HUES64 (cell line): ENCODE measurements at regions not wholly inside any gene's neighbourhood (a gene's known extent, or its start where the extent isn't known, plus 50 kb on each side); places are given as distances from the start of the nearest gene placed in this dataset.

ENCODE experiments used
- H3K27ac ChIP-seq: 2 replicates; pipeline ENCODE4 v1.7.0; 2013; ENCODE audit warnings: low read depth, low read length, inconsistent platforms
- H3K27me3 ChIP-seq: 2 replicates; pipeline ENCODE4 v1.6.1; 2013; ENCODE audit warnings: mild to moderate bottlenecking, low read length; ENCODE audit not compliant: insufficient read depth
- H3K36me3 ChIP-seq: 2 replicates; pipeline ENCODE4 v1.6.1; 2013; ENCODE audit warnings: mild to moderate bottlenecking, low read length; ENCODE audit not compliant: insufficient read depth
- H3K4me1 ChIP-seq: 2 replicates; pipeline ENCODE4 v1.6.1; 2013; ENCODE audit warnings: mild to moderate bottlenecking, low read length, moderate library complexity; ENCODE audit not compliant: insufficient read depth
- H3K4me3 ChIP-seq: 2 replicates; pipeline ENCODE4 v1.5.1; 2013; ENCODE audit warnings: mild to moderate bottlenecking, low read length, moderate library complexity
- H3K9ac ChIP-seq: 2 replicates; pipeline ENCODE4 v1.6.1; 2013; ENCODE audit warnings: mild to moderate bottlenecking, low read depth, low read length
- H3K9me3 ChIP-seq: 2 replicates; pipeline ENCODE4 v1.6.1; 2013; ENCODE audit warnings: low read depth, low read length; ENCODE audit not compliant: insufficient read depth
- WGBS: fragments of 150-250, 120-280 bp; methylation state at CpG from one replicate; pipeline ENCODE4 v1.1.7; 2013; ENCODE audit warnings: missing lambda C conversion rate; 5-methylcytosine and 5-hydroxymethylcytosine counted together

DNA sequence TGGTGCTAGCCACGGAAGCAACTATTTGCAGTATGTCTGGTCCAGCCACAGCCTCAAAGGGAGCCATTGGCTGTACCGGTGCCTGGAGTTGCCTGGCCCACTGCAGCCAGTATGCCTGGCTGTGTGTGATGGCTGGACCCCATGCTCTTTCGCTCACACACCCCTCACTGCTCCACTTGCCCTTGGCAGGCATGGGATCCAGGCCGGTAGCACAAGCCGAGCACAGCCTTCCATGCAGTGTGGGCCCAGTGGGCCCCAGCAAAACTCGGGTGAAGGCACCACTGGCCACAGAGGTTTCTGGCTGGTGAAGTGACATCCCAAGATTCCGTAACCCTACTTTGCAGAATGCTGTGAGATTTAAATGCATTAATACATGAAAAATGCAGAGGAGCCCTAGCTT is 665.8 kb downstream of the PLPP3 start:
- Histone ChIP-seq H3K36me3 (no peaks in the 10 kb centered on the region), H3K27ac (no peak overlapping the region)
- 92% methylated on average over 7 of the region's 7 CpGs for WGBS

DNA sequence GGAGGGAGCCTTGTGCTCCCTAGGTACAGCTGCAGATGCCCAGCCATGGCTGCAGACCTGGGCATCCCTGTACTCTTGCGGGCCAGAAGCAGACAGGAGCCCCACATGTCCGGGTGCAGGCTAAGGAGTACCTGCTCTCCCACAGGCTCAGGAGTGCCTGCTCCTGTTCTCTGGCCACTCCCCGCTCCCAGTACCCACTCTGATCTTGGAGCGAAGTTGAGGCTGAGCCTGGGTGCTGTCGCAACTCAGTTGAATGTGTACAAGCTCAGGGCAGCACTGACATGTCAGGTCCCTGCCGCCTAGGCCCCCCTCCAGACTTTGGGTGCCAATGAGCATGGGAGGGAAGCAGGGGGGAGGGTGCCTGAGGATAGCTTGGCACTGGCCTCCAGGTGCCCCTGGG is 666.9 kb downstream of the PLPP3 start:
- Histone ChIP-seq H3K9me3 (peaks cover 11% of the 10 kb centered on the region), H3K36me3 (no peaks in the 10 kb centered on the region), H3K4me3 (no peak overlapping the region), H3K4me1 (no peaks in the 10 kb centered on the region), H3K27ac (no peak overlapping the region), H3K9ac (no peak overlapping the region), H3K27me3 (no peaks in the 10 kb centered on the region)
- 95% methylated on average over 6 of the region's 6 CpGs for WGBS

More for the DNA sequence above, 665.8 kb downstream of the PLPP3 start:
- no peaks in the 10 kb centered on the region for H3K27me3 ChIP-seq
- peaks cover 11% of the 10 kb centered on the region for H3K9me3 ChIP-seq
- H3K4me3 ChIP-seq, result no peak overlapping the region
- H3K9ac ChIP-seq, result no peak overlapping the region
- no peaks in the 10 kb centered on the region for H3K4me1 ChIP-seq

DNA sequence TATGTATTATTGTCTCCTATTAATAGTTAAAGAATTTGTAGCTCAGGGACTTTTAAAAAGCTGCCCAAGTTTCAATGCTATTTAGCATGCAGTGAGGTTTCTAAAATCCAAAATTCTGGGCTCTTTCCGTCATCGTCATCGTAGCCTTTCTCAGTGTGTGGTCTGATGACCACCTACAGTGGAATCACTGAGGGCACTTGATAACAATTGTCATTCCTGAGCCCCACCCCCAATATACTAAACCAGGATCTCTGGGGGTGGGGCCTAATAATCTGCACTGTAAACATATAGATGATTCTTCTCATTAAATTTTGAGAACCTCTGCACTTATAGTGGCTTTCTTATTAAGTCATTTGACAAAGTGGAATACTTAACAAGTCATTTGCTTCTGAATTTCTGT is 674.8 kb downstream of the PLPP3 start:
- H3K27me3 ChIP-seq, result no peaks in the 10 kb centered on the region
- peaks cover 5% of the 10 kb centered on the region; the same call in 1 of the 2 replicates for H3K4me1 ChIP-seq
- no peak overlapping the region for H3K9ac ChIP-seq
- H3K36me3 ChIP-seq, result no peaks in the 10 kb centered on the region
- H3K27ac ChIP-seq, result no peak overlapping the region
- 76% methylated on average over 3 of the region's 3 CpGs for WGBS
- no peak overlapping the region for H3K4me3 ChIP-seq
- H3K9me3 ChIP-seq, result no peaks in the 10 kb centered on the region

DNA sequence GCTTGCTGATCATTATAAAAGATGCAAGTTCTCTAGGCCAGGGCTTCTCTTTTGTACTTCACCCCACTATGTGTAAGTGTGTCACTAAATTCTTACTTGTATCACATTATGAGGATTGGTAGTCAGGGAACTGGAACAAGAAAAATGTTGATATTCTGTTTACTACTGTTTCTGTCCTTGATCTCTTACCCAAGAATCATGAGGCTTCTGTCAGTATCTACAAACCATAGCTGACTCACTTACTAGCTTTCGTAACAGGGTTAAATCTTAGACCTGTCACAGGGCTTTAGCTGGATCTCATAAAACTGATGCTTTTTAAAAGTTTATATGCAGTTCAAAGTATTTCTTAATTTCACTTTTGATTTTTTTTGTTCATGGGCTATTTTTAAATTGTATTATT is 681.2 kb downstream of the PLPP3 start:
- Histone ChIP-seq H3K27ac (no peak overlapping the region), H3K9me3 (0 out of 2 replicates have a peak, but pooled peaks cover 4% of the 10 kb centered on the region), H3K27me3 (no peaks in the 10 kb centered on the region), H3K4me1 (no peaks in the 10 kb centered on the region), H3K36me3 (no peaks in the 10 kb centered on the region), H3K4me3 (no peak overlapping the region), H3K9ac (no peak overlapping the region)
- WGBS, result 96% methylated on average over 1 of the region's 1 CpG

DNA sequence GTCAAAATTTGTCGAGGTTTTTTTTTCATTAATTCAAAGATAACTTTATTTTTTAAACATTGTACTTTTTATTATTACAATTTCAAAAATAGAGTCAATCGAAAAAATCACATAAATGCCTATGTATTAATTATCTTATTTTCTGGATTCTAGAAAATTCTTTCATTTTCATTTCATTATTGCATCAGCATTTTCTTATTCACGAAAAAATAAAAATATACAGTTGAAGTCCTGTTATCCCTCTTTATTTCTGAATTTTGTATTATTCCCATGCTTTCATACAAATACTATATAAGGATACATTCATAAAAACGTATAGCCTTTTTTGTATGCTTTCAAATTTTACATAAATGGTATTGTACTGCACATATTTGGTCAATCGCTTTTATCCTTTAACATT is 681.0 kb upstream of the USP24 start:
- Histone ChIP-seq H3K4me1 (no peaks in the 10 kb centered on the region), H3K36me3 (no peaks in the 10 kb centered on the region), H3K9ac (no peak overlapping the region), H3K4me3 (no peak overlapping the region), H3K27ac (no peak overlapping the region), H3K27me3 (no peaks in the 10 kb centered on the region), H3K9me3 (0 out of 2 replicates have a peak, but pooled peaks cover 4% of the 10 kb centered on the region)
- no CpG with 5 or more reads among the region's 5 CpGs for WGBS

DNA sequence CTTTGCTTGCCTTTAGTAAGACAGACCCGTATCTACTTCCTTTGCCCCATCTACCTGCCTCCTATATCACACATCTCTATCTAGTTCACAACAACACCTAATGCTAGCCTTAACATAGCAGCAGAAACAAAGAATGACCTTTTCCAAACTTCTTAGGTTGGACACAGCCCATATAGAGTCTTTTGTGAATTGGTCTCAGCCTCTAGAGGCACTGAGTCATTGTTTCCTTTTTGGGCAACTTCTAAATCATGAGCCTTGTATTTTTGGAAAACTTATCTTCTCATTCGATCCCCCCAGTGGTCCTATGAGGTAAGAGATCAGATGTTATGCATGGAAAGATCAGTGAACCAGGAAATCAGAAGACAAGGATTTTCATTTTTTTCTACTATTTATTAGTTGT is 679.4 kb upstream of the USP24 start:
- Histone ChIP-seq H3K4me3 (no peak overlapping the region), H3K9ac (no peak overlapping the region), H3K9me3 (0 out of 2 replicates have a peak, but pooled peaks cover 4% of the 10 kb centered on the region), H3K27ac (no peak overlapping the region), H3K36me3 (no peaks in the 10 kb centered on the region), H3K4me1 (no peaks in the 10 kb centered on the region), H3K27me3 (no peaks in the 10 kb centered on the region)
- 96% methylated on average over 2 of the region's 2 CpGs for WGBS

DNA sequence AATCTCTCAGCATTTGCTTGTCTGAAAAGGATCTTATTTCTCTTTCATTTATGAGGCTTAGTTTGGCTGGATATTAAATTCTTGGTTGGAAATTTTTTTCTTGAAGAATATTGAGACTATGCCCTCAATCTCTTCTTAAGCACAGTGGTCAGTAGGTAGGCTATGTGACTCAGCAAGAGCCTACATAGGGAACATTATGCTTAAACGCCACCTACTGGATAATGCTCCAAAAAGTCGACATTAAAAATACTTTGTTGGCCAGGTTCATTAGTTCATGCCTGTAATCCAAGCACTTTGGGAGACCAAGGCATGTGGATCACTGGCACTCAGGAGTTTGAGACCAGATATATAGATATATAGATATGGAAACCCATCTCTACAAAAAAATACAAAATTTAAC is 678.0 kb upstream of the USP24 start:
- 27% methylated on average over 2 of the region's 2 CpGs for WGBS
- Histone ChIP-seq H3K27ac (no peak overlapping the region), H3K36me3 (no peaks in the 10 kb centered on the region)

DNA sequence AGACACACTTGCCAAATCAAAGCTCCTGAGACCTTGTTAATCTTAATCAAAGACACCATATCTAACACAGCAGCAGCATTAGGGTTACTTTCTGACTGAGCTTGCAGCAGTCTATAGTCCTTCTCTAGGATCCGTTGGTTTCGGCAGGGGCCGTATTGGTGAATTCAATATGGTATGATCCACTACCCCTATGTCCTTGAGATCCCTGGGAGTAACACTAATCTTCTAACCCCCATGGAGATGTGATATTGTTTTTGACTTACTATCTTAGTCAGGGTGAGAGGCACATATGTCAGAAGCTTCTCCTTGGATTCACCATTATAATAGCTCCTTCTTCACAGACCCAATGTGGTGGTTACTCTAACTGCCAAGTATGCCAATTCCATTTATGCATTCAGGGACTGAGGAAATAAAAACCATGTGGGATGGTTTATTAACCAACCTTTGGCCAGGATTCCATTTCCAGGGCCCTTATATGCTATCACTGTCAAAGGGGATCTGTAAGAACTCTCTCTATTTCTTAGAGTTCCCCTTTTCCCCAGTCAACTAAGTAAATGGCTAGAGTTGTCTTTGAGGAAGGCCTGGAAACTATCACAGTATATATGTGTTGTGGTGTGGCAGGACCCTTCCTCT is 673.6 kb upstream of the USP24 start:
- H3K4me1 ChIP-seq, result no peaks in the 10 kb centered on the region
- no peaks in the 10 kb centered on the region for H3K9me3 ChIP-seq
- no peak overlapping the region for H3K27ac ChIP-seq
- no peaks in the 10 kb centered on the region for H3K27me3 ChIP-seq
- H3K36me3 ChIP-seq, result no peaks in the 10 kb centered on the region
- H3K4me3 ChIP-seq, result no peak overlapping the region
- WGBS, result 94% methylated on average over 3 of the region's 3 CpGs
- no peak overlapping the region for H3K9ac ChIP-seq

More for the DNA sequence above, 678.0 kb upstream of the USP24 start:
- no peak overlapping the region for H3K9ac ChIP-seq
- no peaks in the 10 kb centered on the region for H3K27me3 ChIP-seq
- H3K4me1 ChIP-seq, result no peaks in the 10 kb centered on the region
- H3K9me3 ChIP-seq, result 0 out of 2 replicates have a peak, but pooled peaks cover 4% of the 10 kb centered on the region
- H3K4me3 ChIP-seq, result no peak overlapping the region

DNA sequence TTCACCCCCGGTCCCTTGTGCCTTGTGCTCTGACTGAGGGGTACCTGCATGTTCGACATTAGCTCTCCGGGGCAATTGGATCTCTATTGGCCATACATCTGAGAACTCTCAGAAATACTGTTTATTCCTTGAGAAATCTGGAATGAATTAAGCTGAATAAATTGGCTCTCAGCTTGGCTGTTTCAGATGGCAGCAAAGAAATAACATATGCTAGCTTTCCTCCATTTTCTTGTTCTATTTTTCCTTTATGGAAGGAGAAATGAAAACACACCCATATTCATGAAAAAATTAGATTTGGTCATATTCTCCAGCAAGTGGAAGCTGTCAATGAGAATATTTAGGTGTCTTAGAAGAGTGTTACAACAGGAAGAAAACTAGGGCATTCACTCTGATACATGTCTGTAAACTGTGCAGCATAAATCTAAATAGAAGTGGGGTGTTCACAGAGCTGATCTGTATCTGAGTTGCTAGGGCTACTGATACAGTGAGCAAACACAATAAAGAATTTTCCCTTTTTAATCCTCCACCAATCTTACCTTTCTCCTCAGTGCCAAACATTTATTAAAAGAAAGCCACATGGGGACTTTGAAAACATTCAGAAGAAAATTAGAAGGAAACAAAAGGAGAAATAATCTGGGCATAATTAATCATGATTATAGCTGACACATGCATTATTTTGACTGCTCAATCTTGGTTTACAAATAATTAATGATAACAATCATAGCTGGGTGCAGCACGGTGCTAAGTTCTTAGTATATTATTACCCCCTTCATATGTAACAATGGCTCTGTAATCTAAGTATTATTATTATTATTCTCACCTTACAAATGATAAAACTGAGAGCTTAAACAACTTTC is 671.9 kb upstream of the USP24 start:
- H3K4me1 ChIP-seq, result no peaks in the 10 kb centered on the region
- no peak overlapping the region for H3K4me3 ChIP-seq
- H3K27me3 ChIP-seq, result no peaks in the 10 kb centered on the region
- no peaks in the 10 kb centered on the region for H3K9me3 ChIP-seq
- H3K36me3 ChIP-seq, result no peaks in the 10 kb centered on the region
- H3K9ac ChIP-seq, result no peak overlapping the region
- WGBS, result 96% methylated on average over 3 of the region's 4 CpGs
- no peak overlapping the region for H3K27ac ChIP-seq

DNA sequence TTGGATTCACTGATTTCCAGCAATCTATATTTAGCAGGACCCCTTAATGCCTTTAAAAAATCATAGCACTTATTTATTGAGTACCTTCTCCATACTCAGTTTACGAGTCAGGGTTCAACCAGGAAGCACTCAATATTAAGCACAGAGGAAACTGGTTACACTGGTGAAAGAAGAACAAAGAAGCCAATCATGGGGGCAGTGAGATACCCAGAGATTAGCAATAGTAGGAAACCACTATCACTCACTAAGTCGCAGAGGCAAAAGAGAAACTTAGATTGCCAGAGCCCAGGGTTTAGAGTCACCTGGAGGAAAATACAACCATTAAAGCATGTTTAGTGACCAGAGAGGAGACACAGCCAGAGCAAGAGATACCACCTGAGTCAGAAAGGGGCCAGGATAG is 670.5 kb upstream of the USP24 start:
- no peaks in the 10 kb centered on the region for H3K36me3 ChIP-seq
- H3K4me1 ChIP-seq, result no peaks in the 10 kb centered on the region
- H3K4me3 ChIP-seq, result no peak overlapping the region
- no peak overlapping the region for H3K9ac ChIP-seq
- 100% methylated on average over 2 of the region's 2 CpGs for WGBS
- H3K27ac ChIP-seq, result no peak overlapping the region
- no peaks in the 10 kb centered on the region for H3K9me3 ChIP-seq
- no peaks in the 10 kb centered on the region for H3K27me3 ChIP-seq

DNA sequence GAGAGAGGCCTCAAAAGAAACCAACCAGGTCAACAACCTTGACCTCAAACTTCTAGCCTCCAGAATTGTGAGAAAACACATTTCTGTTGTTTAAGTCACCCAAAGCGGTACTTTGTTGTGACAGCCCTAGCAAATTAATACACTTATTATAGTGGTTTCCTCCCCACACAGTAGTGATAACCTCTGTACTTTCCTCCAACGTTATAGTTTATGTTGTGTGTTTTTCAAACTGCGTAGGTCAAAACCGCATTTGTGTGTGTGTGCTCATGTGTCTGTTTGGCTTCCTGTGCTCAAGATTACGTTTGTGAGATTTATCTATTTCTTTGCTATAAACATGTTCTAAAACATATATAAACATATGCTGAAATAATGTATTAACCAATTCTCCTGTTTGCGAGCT is 667.8 kb upstream of the USP24 start:
- no peak overlapping the region for H3K9ac ChIP-seq
- 100% methylated on average over 4 of the region's 6 CpGs for WGBS
- no peaks in the 10 kb centered on the region for H3K4me1 ChIP-seq
- H3K36me3 ChIP-seq, result no peaks in the 10 kb centered on the region
- no peak overlapping the region for H3K4me3 ChIP-seq
- no peaks in the 10 kb centered on the region for H3K27me3 ChIP-seq
- H3K9me3 ChIP-seq, result no peaks in the 10 kb centered on the region
- no peak overlapping the region for H3K27ac ChIP-seq
